H1 (cell line): ENCODE measurements at regions not wholly inside any gene's neighbourhood (a gene's known extent, or its start where the extent isn't known, plus 50 kb on each side); places are given as distances from the start of the nearest gene placed in this dataset.

ENCODE experiments used
- CTCF ChIA-PET: fragments of 300-600 bp; sonication (Branson Sonifier 250); formaldehyde crosslinking; loops from one replicate; lab custom pipeline; 2021; ENCODE audit not compliant: partially characterized antibody; lab: Charles Lee
- POLR2A ChIA-PET: fragments of 300-600 bp; sonication (Branson Sonifier 250); formaldehyde crosslinking; loops from one replicate; lab custom pipeline; 2021; ENCODE audit warnings: inconsistent platforms; ENCODE audit not compliant: partially characterized antibody; lab: Charles Lee
- DNase-seq, 2 experiments: peaks; one replicate each; pipeline versions ENCODE4 v3.0.0 to v3.0.0-alpha.2; 2010 to 2022; ENCODE audit warnings: low spot score in 2 of 2, low read depth in 1 of 2, mixed read lengths in 1 of 2
- FAIRE-seq: peaks from 2 replicates; lab custom pipeline; 2011; peaks lifted over from hg19 to GRCh38; lab: Jason Lieb, UNC
- H2AFZ ChIP-seq: 2 replicates; pipeline ENCODE4 v1.8.1; 2012; ENCODE audit warnings: low read length, inconsistent platforms
- H2AK5ac ChIP-seq: 2 replicates; pipeline ENCODE4 v1.6.1; 2013; ENCODE audit warnings: low read depth, low read length
- H2BK120ac ChIP-seq: replicated peaks from 2 replicates; pipeline ENCODE3; 2013; ENCODE audit warnings: low read depth, low read length, inconsistent platforms
- H2BK12ac ChIP-seq: 2 replicates; pipeline ENCODE4 v1.6.1; 2013; ENCODE audit warnings: low read depth, low read length
- H2BK15ac ChIP-seq: 2 replicates; pipeline ENCODE4 v1.6.1; 2013; ENCODE audit warnings: low read length
- H2BK20ac ChIP-seq: 2 replicates; pipeline ENCODE4 v1.6.1; 2013; ENCODE audit warnings: low read length
- H2BK5ac ChIP-seq: 2 replicates; pipeline ENCODE4 v1.6.1; 2013; ENCODE audit warnings: low read depth, low read length
- H3K14ac ChIP-seq: 2 replicates; pipeline ENCODE4 v1.6.1; 2013; ENCODE audit warnings: inconsistent platforms; ENCODE audit not compliant: insufficient read length
- H3K18ac ChIP-seq: 2 replicates; pipeline ENCODE4 v1.6.1; 2013; ENCODE audit warnings: low read length; ENCODE audit errors: extremely low read depth
- H3K23ac ChIP-seq: 2 replicates; pipeline ENCODE4 v1.6.1; 2013; ENCODE audit warnings: inconsistent platforms; ENCODE audit not compliant: insufficient read length
- H3K23me2 ChIP-seq: 2 replicates; pipeline ENCODE4 v1.6.1; 2013; ENCODE audit warnings: low read depth, low read length
- H3K27ac ChIP-seq: 2 replicates; pipeline ENCODE4 v1.6.1; 2011; ENCODE audit warnings: low read depth, low read length, inconsistent platforms
- H3K27me3 ChIP-seq, 4 experiments: replicated peaks in 1 of 4; 1 replicate in 1 of 4; 2 replicates in 3 of 4; pipeline versions ENCODE4 v1.6.1 to v1.8.1; 2011 to 2013; ENCODE audit warnings: low read length in 3 of 4, mild to moderate bottlenecking in 3 of 4, inconsistent platforms in 2 of 4, mixed read lengths in 2 of 4, moderate library complexity in 1 of 4; ENCODE audit not compliant: control insufficient read depth in 3 of 4, insufficient read depth in 3 of 4; ENCODE audit errors: extremely low read depth in 1 of 4
- H3K36me3 ChIP-seq, 4 experiments: 2 replicates each; pipeline versions ENCODE4 v1.6.1 to v1.8.1; 2011 to 2013; ENCODE audit warnings: mild to moderate bottlenecking in 4 of 4, low read length in 3 of 4, moderate library complexity in 2 of 4, control low read depth in 1 of 4, inconsistent platforms in 1 of 4; ENCODE audit not compliant: insufficient read depth in 4 of 4, control insufficient read depth in 2 of 4
- H3K4ac ChIP-seq: replicated peaks from 2 replicates; pipeline ENCODE3; 2013; ENCODE audit warnings: low read length, low read depth, mixed read lengths, inconsistent platforms; ENCODE audit not compliant: insufficient read length
- H3K4me1 ChIP-seq, 4 experiments: replicated peaks in 1 of 4; 1 replicate in 1 of 4; 2 replicates in 3 of 4; pipeline versions ENCODE4 v1.6.1 to v1.8.1; 2011 to 2013; ENCODE audit warnings: low read length in 3 of 4, inconsistent platforms in 2 of 4, mixed read lengths in 1 of 4; ENCODE audit not compliant: insufficient read depth in 4 of 4, control insufficient read depth in 3 of 4
- H3K4me2 ChIP-seq, 2 experiments: 2 replicates each; pipeline versions ENCODE4 v1.6.1 to v1.8.1; 2011 to 2013; ENCODE audit warnings: low read depth in 2 of 2, low read length in 2 of 2, control low read depth in 1 of 2, inconsistent platforms in 1 of 2, mild to moderate bottlenecking in 1 of 2; ENCODE audit not compliant: insufficient read depth in 1 of 2
- H3K4me3 ChIP-seq, 4 experiments: fragments of 200-600, 300-600 bp in 1 of 4; sonication (generic), shearing (Covaris generic), sonication (Bioruptor Twin) in 1 of 4; 2 replicates each; pipeline versions ENCODE4 v1.5.1 to v1.8.1; 2011 to 2016; ENCODE audit warnings: low read length in 4 of 4, low read depth in 3 of 4, control low read depth in 2 of 4, inconsistent platforms in 2 of 4, mild to moderate bottlenecking in 2 of 4, mixed read lengths in 1 of 4, moderate library complexity in 1 of 4; ENCODE audit not compliant: insufficient read depth in 2 of 4; ENCODE audit errors: extremely low read depth in 1 of 4
- H3K56ac ChIP-seq: replicated peaks from 2 replicates; pipeline ENCODE3; 2013; ENCODE audit warnings: low read depth, mild to moderate bottlenecking, mixed read lengths, low read length, inconsistent platforms; ENCODE audit not compliant: insufficient read length
- H3K79me1 ChIP-seq: 2 replicates; pipeline ENCODE4 v1.6.1; 2013; ENCODE audit warnings: low read depth, low read length, control low read depth
- H3K79me2 ChIP-seq, 2 experiments: 2 replicates each; pipeline versions ENCODE4 v1.6.1 to v1.8.1; 2012 to 2013; ENCODE audit warnings: low read length in 2 of 2, mild to moderate bottlenecking in 2 of 2, inconsistent platforms in 1 of 2; ENCODE audit not compliant: insufficient read depth in 2 of 2, control insufficient read depth in 1 of 2
- H3K9ac ChIP-seq, 4 experiments: replicated peaks in 1 of 4; 1 replicate in 1 of 4; 2 replicates in 3 of 4; pipeline versions ENCODE4 v1.6.1 to v1.8.1; 2011 to 2013; ENCODE audit warnings: low read depth in 3 of 4, low read length in 3 of 4, control low read depth in 2 of 4, mild to moderate bottlenecking in 2 of 4, moderate library complexity in 2 of 4, inconsistent platforms in 1 of 4; ENCODE audit errors: extremely low read depth in 1 of 4
- H3K9me3 ChIP-seq, 2 experiments: 2 replicates each; pipeline versions ENCODE4 v1.6.1 to v1.8.1; 2012 to 2013; ENCODE audit warnings: mild to moderate bottlenecking in 2 of 2, moderate library complexity in 2 of 2, control low read depth in 1 of 2, inconsistent platforms in 1 of 2, low read depth in 1 of 2, low read length in 1 of 2, mixed read lengths in 1 of 2; ENCODE audit not compliant: insufficient read depth in 2 of 2
- H4K20me1 ChIP-seq, 2 experiments: replicated peaks in 1 of 2; 2 replicates each; pipeline versions ENCODE3 to v1.8.1; 2011 to 2013; ENCODE audit warnings: inconsistent platforms in 2 of 2, low read length in 2 of 2, mild to moderate bottlenecking in 1 of 2; ENCODE audit not compliant: insufficient read depth in 2 of 2, control insufficient read depth in 1 of 2
- H4K5ac ChIP-seq: 2 replicates; pipeline ENCODE4 v1.6.1; 2013; ENCODE audit warnings: low read length, low read depth, mixed read lengths, inconsistent platforms; ENCODE audit not compliant: insufficient read length
- H4K8ac ChIP-seq: 2 replicates; pipeline ENCODE4 v1.8.0; 2013; ENCODE audit warnings: mild to moderate bottlenecking, moderate library complexity, low read length, inconsistent platforms; ENCODE audit not compliant: insufficient read depth; ENCODE audit errors: extremely low read depth
- H4K91ac ChIP-seq: replicated peaks from 2 replicates; pipeline ENCODE3; 2013; ENCODE audit warnings: low read length, mixed read lengths, inconsistent platforms; ENCODE audit not compliant: insufficient read length
- CTCF ChIP-seq, 3 experiments: IDR thresholded peaks; 1 replicate in 2 of 3; 2 replicates in 1 of 3; pipeline versions ENCODE4 v1.5.1 to v1.6.1; 2011; ENCODE audit warnings: low read length in 3 of 3, mild to moderate bottlenecking in 3 of 3, inconsistent platforms in 2 of 3, low read depth in 1 of 3, moderate library complexity in 1 of 3; ENCODE audit not compliant: insufficient read depth in 1 of 3; ENCODE audit errors: control extremely low read depth in 1 of 3
- FOSL1 ChIP-seq: IDR thresholded peaks from 2 replicates; pipeline ENCODE4 v1.6.1; 2011; ENCODE audit warnings: mild to moderate bottlenecking, low read depth, low read length, moderate library complexity; ENCODE audit not compliant: insufficient read depth
- GTF2F1 ChIP-seq: IDR thresholded peaks from 2 replicates; pipeline ENCODE4 v1.6.1; 2012; ENCODE audit warnings: low read depth, low read length, improper control_type of control experiment, borderline replicate concordance
- JUND ChIP-seq: IDR thresholded peaks from 2 replicates; pipeline ENCODE4 v1.6.1; 2011; ENCODE audit warnings: mild to moderate bottlenecking, improper control_type of control experiment, low read length
- POLR2A ChIP-seq, 2 experiments: IDR thresholded peaks; 1 replicate in 1 of 2; 2 replicates in 1 of 2; pipeline ENCODE4 v1.6.1; 2011; ENCODE audit warnings: low read depth in 2 of 2, low read length in 2 of 2, mild to moderate bottlenecking in 2 of 2; ENCODE audit errors: control extremely low read depth in 1 of 2
- RNF2 ChIP-seq: fragments of 200-900, 300-1000 bp; sonication (generic); IDR thresholded peaks from 2 replicates; pipeline ENCODE4 v1.7.1; 2016; ENCODE audit warnings: borderline replicate concordance, low read depth, mild to moderate bottlenecking, antibody characterized with exemption, low read length; ENCODE audit not compliant: poor library complexity, severe bottlenecking; ENCODE audit errors: missing control alignments
- SP2 ChIP-seq: IDR thresholded peaks from 2 replicates; pipeline ENCODE4 v1.6.1; 2012; ENCODE audit warnings: mild to moderate bottlenecking, low read length, inconsistent platforms
- SUZ12 ChIP-seq: fragments of 200-600 bp; sonication (generic); IDR thresholded peaks from 2 replicates; pipeline ENCODE4 v1.6.1; 2012; ENCODE audit warnings: mild to moderate bottlenecking, inconsistent platforms, low read length, moderate library complexity, mixed read lengths
- TEAD4 ChIP-seq: IDR thresholded peaks from 2 replicates; pipeline ENCODE4 v1.6.1; 2012; ENCODE audit warnings: low read depth, low read length, inconsistent platforms, mixed read lengths
- TF ChIP-seq, protein P1 (sequence below): IDR thresholded peaks from 2 replicates; pipeline ENCODE4 v1.6.1; 2012; ENCODE audit warnings: low read length, inconsistent platforms
- TF ChIP-seq, protein P2 (sequence below): IDR thresholded peaks from 2 replicates; pipeline ENCODE4 v1.6.1; 2011; ENCODE audit warnings: low read depth, mild to moderate bottlenecking, low read length; ENCODE audit not compliant: insufficient read depth

- Histone ChIP-seq H3K79me1 (no peaks in the 10 kb centered on the region), H3K36me3 (no peaks in the 10 kb centered on the region), H3K27ac (no peak overlapping the region), H4K5ac (no peak overlapping the region), H3K14ac (no peak overlapping the region), H3K23me2 (no peaks in the 10 kb centered on the region), H2BK15ac (no peak overlapping the region), H3K27me3 (no peaks in the 10 kb centered on the region), H4K20me1 (no peaks in the 10 kb centered on the region), H2AK5ac (no peak overlapping the region), H3K4me3 (no peak overlapping the region), H2BK5ac (no peak overlapping the region), H3K4me2 (no peak overlapping the region), H3K4me1 (no peaks in the 10 kb centered on the region), H3K9me3 (peaks cover 46 to 85% of the 10 kb centered on the region in 2 experiments), H3K56ac (no peak overlapping the region), H4K8ac (no peak overlapping the region), H3K79me2 (no peaks in the 10 kb centered on the region), H2BK20ac (no peak overlapping the region), H3K23ac (no peak overlapping the region), H4K91ac (no peak overlapping the region), H2AFZ (no peak overlapping the region), H2BK12ac (no peak overlapping the region), H2BK120ac (no peak overlapping the region), H3K18ac (no peak overlapping the region), H3K9ac (no peak overlapping the region), H3K4ac (no peak overlapping the region)
- DNase-seq (no peak), FAIRE-seq (no peak)
- ChIA-PET POLR2A (no interaction called here), CTCF (no interaction called here)
- TF ChIP-seq RNF2 (no peak), TEAD4 (no peak), CTCF (IDR thresholded peaks at IDR 0.05; ENCODE audit: control extremely low read depth in 1 of 3, insufficient read depth in 1 of 3, low read depth in 1 of 3, low read length in 3 of 3) (no peak), SUZ12 (no peak), FOSL1 (no peak), JUND (no peak), SP2 (no peak), POLR2A (IDR thresholded peaks at IDR 0.05; ENCODE audit: control extremely low read depth in 1 of 2, low read depth in 2 of 2, low read length in 2 of 2) (no peak), GTF2F1 (no peak)
- TF ChIP-seq, protein P1, sequence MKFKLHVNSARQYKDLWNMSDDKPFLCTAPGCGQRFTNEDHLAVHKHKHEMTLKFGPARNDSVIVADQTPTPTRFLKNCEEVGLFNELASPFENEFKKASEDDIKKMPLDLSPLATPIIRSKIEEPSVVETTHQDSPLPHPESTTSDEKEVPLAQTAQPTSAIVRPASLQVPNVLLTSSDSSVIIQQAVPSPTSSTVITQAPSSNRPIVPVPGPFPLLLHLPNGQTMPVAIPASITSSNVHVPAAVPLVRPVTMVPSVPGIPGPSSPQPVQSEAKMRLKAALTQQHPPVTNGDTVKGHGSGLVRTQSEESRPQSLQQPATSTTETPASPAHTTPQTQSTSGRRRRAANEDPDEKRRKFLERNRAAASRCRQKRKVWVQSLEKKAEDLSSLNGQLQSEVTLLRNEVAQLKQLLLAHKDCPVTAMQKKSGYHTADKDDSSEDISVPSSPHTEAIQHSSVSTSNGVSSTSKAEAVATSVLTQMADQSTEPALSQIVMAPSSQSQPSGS, result no peak
- TF ChIP-seq, protein P2, sequence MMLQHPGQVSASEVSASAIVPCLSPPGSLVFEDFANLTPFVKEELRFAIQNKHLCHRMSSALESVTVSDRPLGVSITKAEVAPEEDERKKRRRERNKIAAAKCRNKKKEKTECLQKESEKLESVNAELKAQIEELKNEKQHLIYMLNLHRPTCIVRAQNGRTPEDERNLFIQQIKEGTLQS, result no peak
Measured at GRCh38 chr11:50102916-50103315, 70.2 kb downstream of the OR4C45 start.
